ENCODE measurements at regions not wholly inside any gene's neighbourhood (a gene's known extent, or its start where the extent isn't known, plus 50 kb on each side); places are given as distances from the start of the nearest gene placed in this dataset.
"Not testable (repeated sequence)": the region's sequence is repeated elsewhere in the genome, so short reads cannot be mapped to it uniquely, and the experiment has no call there.

- H3K27me3 ChIP-seq (ENCODE audit: insufficient read depth, low read length) = no peaks in the 10 kb centered on the region
- ChIA-PET POLR2A (ENCODE audit: partially characterized antibody) (no interaction called here), CTCF (ENCODE audit: partially characterized antibody) (no interaction called here)
- H3K27ac ChIP-seq (ENCODE audit: low read depth, low read length) = no peak overlapping the region
- Mint-ChIP-seq H3K27me3 (peaks cover 0 to 1% of the 10 kb centered on the region in 2 donors), H3K9me3 (peaks cover 0 to 5% (median 0%) of the 10 kb centered on the region in 8 donors), H3K27ac (peak overlapping the region in 1 of 7 donors; percentile 10), H3K4me1 (no peaks in the 10 kb centered on the region), H3K4me3 (no peak overlapping the region), H3K36me3 (no peaks in the 10 kb centered on the region)
- H3K4me1 ChIP-seq (ENCODE audit: insufficient read depth, low read length) = no peaks in the 10 kb centered on the region
- no peaks in the 10 kb centered on the region for H3K36me3 ChIP-seq (ENCODE audit: insufficient read depth, low read length)
- H3K9me3 ChIP-seq (ENCODE audit: control insufficient read depth in 1 of 2, low read length in 2 of 2) = no peaks in the 10 kb centered on the region
- no peak for DNase-seq
- H3K4me3 ChIP-seq (ENCODE audit: low read length in 2 of 2) = no peak overlapping the region
- intact Hi-C loops (cut with micrococcal nuclease) = no loop called here
These were observed 411.4 kb downstream of the LIG4 start for GRCh38 chr13:107803822-107804495.

- Mint-ChIP-seq H3K4me3 (no peak overlapping the region), H3K9me3 (peaks cover 0 to 5% (median 0%) of the 10 kb centered on the region in 8 donors), H3K4me1 (no peaks in the 10 kb centered on the region), H3K36me3 (no peaks in the 10 kb centered on the region), H3K27me3 (peaks cover 0 to 1% of the 10 kb centered on the region in 2 donors), H3K27ac (no peak overlapping the region)
- no peaks in the 10 kb centered on the region for H3K36me3 ChIP-seq (ENCODE audit: insufficient read depth, low read length)
- no peak overlapping the region for H3K4me3 ChIP-seq (ENCODE audit: low read length in 2 of 2)
- H3K9me3 ChIP-seq (ENCODE audit: control insufficient read depth in 1 of 2, low read length in 2 of 2) = no peaks in the 10 kb centered on the region
- no peak overlapping the region for H3K27ac ChIP-seq (ENCODE audit: low read depth, low read length)
- H3K27me3 ChIP-seq (ENCODE audit: insufficient read depth, low read length) = no peaks in the 10 kb centered on the region
- DNase-seq = no peak
- no peaks in the 10 kb centered on the region for H3K4me1 ChIP-seq (ENCODE audit: insufficient read depth, low read length)
- ChIA-PET CTCF (ENCODE audit: partially characterized antibody) (no interaction called here), POLR2A (ENCODE audit: partially characterized antibody) (no interaction called here)
- intact Hi-C loops (cut with micrococcal nuclease) = no loop called here
These were observed 413.7 kb downstream of the LIG4 start for GRCh38 chr13:107801621-107802020.

- DNase-seq = no peak
- H3K4me1 Mint-ChIP-seq = no peaks in the 10 kb centered on the region
- H3K4me3 ChIP-seq (ENCODE audit: low read length in 2 of 2) = no peak overlapping the region
- no peaks in the 10 kb centered on the region for H3K9me3 ChIP-seq (ENCODE audit: control insufficient read depth in 1 of 2, low read length in 2 of 2)
- ChIA-PET POLR2A (ENCODE audit: partially characterized antibody) (no interaction called here), CTCF (ENCODE audit: partially characterized antibody) (no interaction called here)
- no peaks in the 10 kb centered on the region for H3K4me1 ChIP-seq (ENCODE audit: insufficient read depth, low read length)
- no peaks in the 10 kb centered on the region for H3K27me3 ChIP-seq (ENCODE audit: insufficient read depth, low read length)
- no peak overlapping the region for H3K4me3 Mint-ChIP-seq
- peaks cover 0 to 5% (median under 1%) of the 10 kb centered on the region in 8 donors for H3K9me3 Mint-ChIP-seq
- no peak overlapping the region for H3K27ac Mint-ChIP-seq
- no peaks in the 10 kb centered on the region for H3K36me3 Mint-ChIP-seq
- peaks cover 0 to 1% of the 10 kb centered on the region in 2 donors for H3K27me3 Mint-ChIP-seq
- no peaks in the 10 kb centered on the region for H3K36me3 ChIP-seq (ENCODE audit: insufficient read depth, low read length)
- intact Hi-C loops (cut with micrococcal nuclease) = no loop called here
- H3K27ac ChIP-seq (ENCODE audit: low read depth, low read length) = no peak overlapping the region
These were observed 416.3 kb downstream of the LIG4 start for GRCh38 chr13:107799001-107799400.

- POLR2A ChIA-PET (ENCODE audit: partially characterized antibody) = no interaction called here
- Mint-ChIP-seq H3K27me3 (no peaks in the 10 kb centered on the region), H3K4me1 (no peaks in the 10 kb centered on the region), H3K4me3 (no peak overlapping the region), H3K27ac (no peak overlapping the region), H3K9me3 (peaks cover 0 to 5% (median 2%) of the 10 kb centered on the region in 8 donors), H3K36me3 (no peaks in the 10 kb centered on the region)
- H3K4me1 ChIP-seq (ENCODE audit: insufficient read depth, low read length) = no peaks in the 10 kb centered on the region
- H3K36me3 ChIP-seq (ENCODE audit: insufficient read depth, low read length) = no peaks in the 10 kb centered on the region
- CTCF ChIA-PET (ENCODE audit: partially characterized antibody) = no interaction called here
- intact Hi-C loops (cut with micrococcal nuclease) = no loop called here
- H3K27me3 ChIP-seq (ENCODE audit: insufficient read depth, low read length) = no peaks in the 10 kb centered on the region
- no peak overlapping the region for H3K4me3 ChIP-seq (ENCODE audit: low read length in 2 of 2)
- no peaks in the 10 kb centered on the region for H3K9me3 ChIP-seq (ENCODE audit: control insufficient read depth in 1 of 2, low read length in 2 of 2)
- DNase-seq = no peak
- H3K27ac ChIP-seq (ENCODE audit: low read depth, low read length) = no peak overlapping the region
These were observed 424.9 kb downstream of the LIG4 start for GRCh38 chr13:107790397-107790796.

GRCh38 chr13:107788464-107789165 is 426.7 kb downstream of the LIG4 start:
- no peak overlapping the region for H3K27ac Mint-ChIP-seq
- CTCF ChIA-PET (ENCODE audit: partially characterized antibody) = no interaction called here

GRCh38 chr13:107782646-107783045 is 432.7 kb downstream of the LIG4 start:
- intact Hi-C loops (cut with micrococcal nuclease); DNase-seq; H3K36me3 ChIP-seq (ENCODE audit: insufficient read depth, low read length); POLR2A ChIA-PET (ENCODE audit: partially characterized antibody); CTCF ChIA-PET (ENCODE audit: partially characterized antibody); H3K4me1 Mint-ChIP-seq; H3K27ac ChIP-seq (ENCODE audit: low read depth, low read length); H3K4me1 ChIP-seq (ENCODE audit: insufficient read depth, low read length); H3K4me3 ChIP-seq (ENCODE audit: low read length in 2 of 2); H3K36me3 Mint-ChIP-seq; H3K27ac Mint-ChIP-seq; H3K27me3 ChIP-seq (ENCODE audit: insufficient read depth, low read length); H3K27me3 Mint-ChIP-seq; H3K4me3 Mint-ChIP-seq; H3K9me3 ChIP-seq (ENCODE audit: control insufficient read depth in 1 of 2, low read length in 2 of 2): not testable (repeated sequence)
- H3K9me3 Mint-ChIP-seq = peaks cover 0 to 12% (median 4%) of the 10 kb centered on the region in 8 donors

More at GRCh38 chr13:107788464-107789165, 426.7 kb downstream of the LIG4 start:
- Histone ChIP-seq H3K27ac (ENCODE audit: low read depth, low read length) (no peak overlapping the region), H3K9me3 (ENCODE audit: control insufficient read depth in 1 of 2, low read length in 2 of 2) (no peaks in the 10 kb centered on the region), H3K4me3 (ENCODE audit: low read length in 2 of 2) (no peak overlapping the region), H3K4me1 (ENCODE audit: insufficient read depth, low read length) (no peaks in the 10 kb centered on the region), H3K36me3 (ENCODE audit: insufficient read depth, low read length) (no peaks in the 10 kb centered on the region), H3K27me3 (ENCODE audit: insufficient read depth, low read length) (no peaks in the 10 kb centered on the region)
- DNase-seq = no peak
- H3K4me1 Mint-ChIP-seq = no peaks in the 10 kb centered on the region
- peak overlapping the region in 1 of 8 donors; percentile 2 for H3K4me3 Mint-ChIP-seq
- POLR2A ChIA-PET (ENCODE audit: partially characterized antibody) = no interaction called here
- H3K27me3 Mint-ChIP-seq = no peaks in the 10 kb centered on the region
- H3K9me3 Mint-ChIP-seq = peaks cover 0 to 12% (median 4%) of the 10 kb centered on the region in 8 donors
- H3K36me3 Mint-ChIP-seq = no peaks in the 10 kb centered on the region
- intact Hi-C loops (cut with micrococcal nuclease) = no loop called here

- no peak overlapping the region for H3K27ac Mint-ChIP-seq
- no peaks in the 10 kb centered on the region for H3K27me3 ChIP-seq (ENCODE audit: insufficient read depth, low read length)
- no peaks in the 10 kb centered on the region for H3K4me1 Mint-ChIP-seq
- H3K36me3 Mint-ChIP-seq = no peaks in the 10 kb centered on the region
- H3K4me3 Mint-ChIP-seq = no peak overlapping the region
- H3K27me3 Mint-ChIP-seq = no peaks in the 10 kb centered on the region
- no peak for DNase-seq
- no peak overlapping the region for H3K4me3 ChIP-seq (ENCODE audit: low read length in 2 of 2)
- H3K4me1 ChIP-seq (ENCODE audit: insufficient read depth, low read length) = no peaks in the 10 kb centered on the region
- ChIA-PET POLR2A (ENCODE audit: partially characterized antibody) (no interaction called here), CTCF (ENCODE audit: partially characterized antibody) (no interaction called here)
- H3K9me3 Mint-ChIP-seq = peaks cover 0 to 8% (median 2%) of the 10 kb centered on the region in 8 donors
- intact Hi-C loops (cut with micrococcal nuclease) = no loop called here
- no peaks in the 10 kb centered on the region for H3K36me3 ChIP-seq (ENCODE audit: insufficient read depth, low read length)
- no peak overlapping the region for H3K27ac ChIP-seq (ENCODE audit: low read depth, low read length)
- H3K9me3 ChIP-seq (ENCODE audit: control insufficient read depth in 1 of 2, low read length in 2 of 2) = no peaks in the 10 kb centered on the region
These were observed 437.2 kb downstream of the LIG4 start for GRCh38 chr13:107778094-107778493.

All from CD4-positive, alpha-beta memory T cell (primary cell).